ENCODE measurements at regions not wholly inside any gene's neighbourhood (a gene's known extent, or its start where the extent isn't known, plus 50 kb on each side); places are given as distances from the start of the nearest gene placed in this dataset.
"Not testable (repeated sequence)": the region's sequence is repeated elsewhere in the genome, so short reads cannot be mapped to it uniquely, and the experiment has no call there.

- H3K36me3 Mint-ChIP-seq = no peaks in the 10 kb centered on the region
- ATAC-seq = no peak
- H3K4me3 Mint-ChIP-seq = no peak overlapping the region
- peaks cover 6% of the 10 kb centered on the region for H3K4me1 Mint-ChIP-seq
- no peaks in the 10 kb centered on the region for H3K27me3 Mint-ChIP-seq
- H3K27ac Mint-ChIP-seq = no peak overlapping the region
- H3K9me3 Mint-ChIP-seq = no peaks in the 10 kb centered on the region
Observed at GRCh38 chr2:7613831-7614230, 696.6 kb downstream of the RNF144A start.

GRCh38 chr2:7618031-7618430 lies 700.8 kb downstream of the RNF144A start:
- Mint-ChIP-seq H3K4me3 (no peak overlapping the region), H3K4me1 (no peaks in the 10 kb centered on the region), H3K9me3 (no peaks in the 10 kb centered on the region), H3K36me3 (no peaks in the 10 kb centered on the region), H3K27me3 (no peaks in the 10 kb centered on the region), H3K27ac (no peak overlapping the region)
- no peak for ATAC-seq

GRCh38 chr2:7619203-7619970 lies 702.2 kb downstream of the RNF144A start:
- H3K9me3 Mint-ChIP-seq = no peaks in the 10 kb centered on the region
- H3K27me3 Mint-ChIP-seq = no peaks in the 10 kb centered on the region
- no peak for ATAC-seq
- H3K4me3 Mint-ChIP-seq = no peak overlapping the region
- H3K36me3 Mint-ChIP-seq = no peaks in the 10 kb centered on the region
- no peaks in the 10 kb centered on the region for H3K4me1 Mint-ChIP-seq
- no peak overlapping the region for H3K27ac Mint-ChIP-seq

- Mint-ChIP-seq H3K9me3 (no peaks in the 10 kb centered on the region), H3K27me3 (no peaks in the 10 kb centered on the region), H3K4me1 (no peaks in the 10 kb centered on the region)
Observed at GRCh38 chr2:7620255-7620654, 703.0 kb downstream of the RNF144A start.

GRCh38 chr2:7621018-7621814 lies 704.0 kb downstream of the RNF144A start:
- Mint-ChIP-seq H3K9me3 (no peaks in the 10 kb centered on the region), H3K27ac (no peak overlapping the region), H3K27me3 (no peaks in the 10 kb centered on the region), H3K36me3 (no peaks in the 10 kb centered on the region), H3K4me1 (no peaks in the 10 kb centered on the region), H3K4me3 (no peak overlapping the region)
- ATAC-seq = no peak

More at GRCh38 chr2:7620255-7620654, 703.0 kb downstream of the RNF144A start:
- Mint-ChIP-seq H3K4me3 (no peak overlapping the region), H3K27ac (no peak overlapping the region), H3K36me3 (no peaks in the 10 kb centered on the region)
- no peak for ATAC-seq

- H3K27me3 Mint-ChIP-seq = no peaks in the 10 kb centered on the region
- no peak overlapping the region for H3K4me3 Mint-ChIP-seq
- H3K4me1 Mint-ChIP-seq = no peaks in the 10 kb centered on the region
- no peaks in the 10 kb centered on the region for H3K9me3 Mint-ChIP-seq
- no peaks in the 10 kb centered on the region for H3K36me3 Mint-ChIP-seq
- ATAC-seq = no peak
- H3K27ac Mint-ChIP-seq = no peak overlapping the region
Observed at GRCh38 chr2:7625392-7626138, 708.4 kb downstream of the RNF144A start.

- H3K4me3 Mint-ChIP-seq = no peak overlapping the region
- ATAC-seq = no peak
- no peak overlapping the region for H3K27ac Mint-ChIP-seq
- no peaks in the 10 kb centered on the region for H3K4me1 Mint-ChIP-seq
- H3K27me3 Mint-ChIP-seq = no peaks in the 10 kb centered on the region
- no peaks in the 10 kb centered on the region for H3K36me3 Mint-ChIP-seq
- no peaks in the 10 kb centered on the region for H3K9me3 Mint-ChIP-seq
Observed at GRCh38 chr2:7626139-7626537, 708.9 kb downstream of the RNF144A start.

- H3K36me3 Mint-ChIP-seq = no peaks in the 10 kb centered on the region
- H3K4me3 Mint-ChIP-seq = no peak overlapping the region
- no peaks in the 10 kb centered on the region for H3K27me3 Mint-ChIP-seq
- no peak overlapping the region for H3K27ac Mint-ChIP-seq
- no peaks in the 10 kb centered on the region for H3K9me3 Mint-ChIP-seq
- ATAC-seq = no peak
- H3K4me1 Mint-ChIP-seq = no peaks in the 10 kb centered on the region
Observed at GRCh38 chr2:7627583-7627982, 710.4 kb downstream of the RNF144A start.

- Mint-ChIP-seq H3K4me3 (no peak overlapping the region), H3K36me3 (no peaks in the 10 kb centered on the region), H3K4me1 (no peaks in the 10 kb centered on the region), H3K27ac (no peak overlapping the region), H3K27me3 (no peaks in the 10 kb centered on the region), H3K9me3 (no peaks in the 10 kb centered on the region)
- ATAC-seq = no peak
Observed at GRCh38 chr2:7632420-7632819, 715.2 kb downstream of the RNF144A start.

GRCh38 chr2:7633566-7634153 lies 716.4 kb downstream of the RNF144A start:
- Mint-ChIP-seq H3K4me3 (no peak overlapping the region), H3K36me3 (no peaks in the 10 kb centered on the region), H3K27me3 (no peaks in the 10 kb centered on the region), H3K9me3 (no peaks in the 10 kb centered on the region), H3K27ac (no peak overlapping the region), H3K4me1 (no peaks in the 10 kb centered on the region)
- no peak for ATAC-seq

- H3K4me1 Mint-ChIP-seq = no peaks in the 10 kb centered on the region
- H3K4me3 Mint-ChIP-seq = no peak overlapping the region
- no peaks in the 10 kb centered on the region for H3K27me3 Mint-ChIP-seq
- no peaks in the 10 kb centered on the region for H3K9me3 Mint-ChIP-seq
- ATAC-seq = no peak
- no peaks in the 10 kb centered on the region for H3K36me3 Mint-ChIP-seq
- H3K27ac Mint-ChIP-seq = no peak overlapping the region
Observed at GRCh38 chr2:7634409-7634808, 717.2 kb downstream of the RNF144A start.

GRCh38 chr2:7639476-7639875 lies 722.3 kb downstream of the RNF144A start:
- peaks cover 5% of the 10 kb centered on the region for H3K9me3 Mint-ChIP-seq
- no peaks in the 10 kb centered on the region for H3K4me1 Mint-ChIP-seq
- H3K27ac Mint-ChIP-seq = no peak overlapping the region
- H3K27me3 Mint-ChIP-seq = no peaks in the 10 kb centered on the region
- H3K4me3 Mint-ChIP-seq = no peak overlapping the region
- H3K36me3 Mint-ChIP-seq = no peaks in the 10 kb centered on the region
- ATAC-seq = no peak

- H3K4me1 Mint-ChIP-seq, H3K36me3 Mint-ChIP-seq, H3K27me3 Mint-ChIP-seq, H3K4me3 Mint-ChIP-seq, ATAC-seq, H3K9me3 Mint-ChIP-seq, H3K27ac Mint-ChIP-seq: not testable (repeated sequence)
Observed at GRCh38 chr2:7641272-7641671, 724.1 kb downstream of the RNF144A start.

- Mint-ChIP-seq H3K36me3 (no peaks in the 10 kb centered on the region), H3K9me3 (peaks cover 10% of the 10 kb centered on the region), H3K4me3 (no peak overlapping the region), H3K27me3 (no peaks in the 10 kb centered on the region), H3K4me1 (no peaks in the 10 kb centered on the region), H3K27ac (no peak overlapping the region)
- no peak for ATAC-seq
Observed at GRCh38 chr2:7646024-7646423, 728.8 kb downstream of the RNF144A start.

GRCh38 chr2:7646661-7647060 lies 729.4 kb downstream of the RNF144A start:
- Mint-ChIP-seq H3K9me3 (peaks cover 9% of the 10 kb centered on the region), H3K4me1 (no peaks in the 10 kb centered on the region), H3K36me3 (no peaks in the 10 kb centered on the region), H3K27ac (no peak overlapping the region), H3K27me3 (no peaks in the 10 kb centered on the region), H3K4me3 (no peak overlapping the region)
- ATAC-seq = no peak
